ENCODE measurements at regions not wholly inside any gene's neighbourhood (a gene's known extent, or its start where the extent isn't known, plus 50 kb on each side); places are given as distances from the start of the nearest gene placed in this dataset.

- TF ChIP-seq CTCF (IDR thresholded peaks at IDR 0.05; ENCODE audit: borderline replicate concordance, extremely low read depth, low read length, poor library complexity, severe bottlenecking) (no peak), EZH2 (IDR thresholded peaks at IDR 0.05; ENCODE audit: borderline replicate concordance, low read depth, low read length, severe bottlenecking) (no peak)
Observed at GRCh38 chr16:9567666-9568065, 476.2 kb downstream of the HAPSTR1 start.

Measured in DND-41 (cell line).